ENCODE measurements at regions not wholly inside any gene's neighbourhood (a gene's known extent, or its start where the extent isn't known, plus 50 kb on each side); places are given as distances from the start of the nearest gene placed in this dataset.

DNA sequence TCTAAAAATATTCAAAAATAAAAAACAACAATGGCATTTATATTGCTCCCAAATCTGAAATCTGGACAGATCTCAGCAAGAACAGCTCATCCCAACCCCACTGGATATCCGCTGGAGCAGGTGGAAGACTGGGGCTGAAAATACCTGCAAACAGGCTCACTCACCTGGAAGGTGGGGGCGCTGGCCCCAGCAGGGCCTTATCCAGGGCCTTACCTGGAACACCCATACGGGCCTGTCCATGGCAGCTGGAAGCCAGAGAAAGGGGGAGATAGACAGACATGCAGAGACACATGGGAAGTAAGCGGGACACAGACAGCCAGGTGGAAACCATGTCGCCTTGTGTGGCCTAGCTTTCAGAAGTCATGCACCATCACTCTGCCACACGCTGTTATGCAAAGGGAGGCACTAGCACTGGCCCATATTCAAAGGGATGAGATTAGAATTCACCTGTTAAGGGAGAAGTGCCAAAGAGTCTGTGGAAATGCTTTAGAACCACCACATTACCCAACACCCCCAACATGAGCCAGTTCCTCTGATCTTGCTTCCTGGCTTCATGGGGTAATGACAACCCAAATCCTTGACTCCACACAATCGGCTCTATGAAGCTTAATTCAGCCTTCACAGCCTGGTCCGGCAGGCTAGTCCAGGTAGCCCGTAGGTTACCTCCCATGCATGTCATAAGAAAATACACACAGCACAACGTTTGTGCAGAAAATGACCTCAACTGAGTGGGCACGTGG, 99.0 kb upstream of the CDYL start:
- ChIA-PET CTCF (no interaction called here), POLR2A (no interaction called here)
- WGBS (ENCODE audit: insufficient coverage), result 92% methylated on average over 11 of the region's 11 CpGs

DNA sequence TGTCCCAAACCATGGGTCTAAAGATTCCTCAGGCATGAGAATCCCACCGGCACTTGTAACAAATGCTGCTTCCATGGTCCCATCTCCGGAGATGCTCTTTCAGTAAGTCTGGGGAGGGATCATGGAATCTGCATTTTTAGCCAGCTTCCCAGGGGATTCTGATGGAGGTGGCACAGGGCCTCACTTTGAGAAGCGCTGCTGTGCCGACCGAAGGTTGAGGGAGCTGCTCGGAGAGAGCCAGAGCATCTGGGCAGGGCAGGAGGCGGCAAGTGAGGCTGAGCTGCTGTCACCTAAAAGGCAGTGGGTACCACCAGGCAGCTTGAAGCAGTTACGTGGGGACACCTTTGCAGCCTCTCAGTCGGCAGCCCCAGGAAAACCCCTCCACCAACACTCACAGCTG, 100.2 kb upstream of the CDYL start:
- Histone ChIP-seq H3K4me1 (ENCODE audit: control extremely low read depth in 1 of 4, control insufficient read depth in 4 of 4, insufficient read depth in 4 of 4, low read length in 3 of 4) (no peaks in the 10 kb centered on the region), H3K36me3 (ENCODE audit: control insufficient read depth in 4 of 4, insufficient read depth in 4 of 4, low read length in 3 of 4) (no peaks in the 10 kb centered on the region), H3K27ac (ENCODE audit: insufficient read depth in 1 of 2, low read depth in 1 of 2, low read length in 2 of 2, poor library complexity in 1 of 2, severe bottlenecking in 2 of 2) (no peak overlapping the region), H3K27me3 (replicated peaks in 2 of 5; ENCODE audit: control insufficient read depth in 4 of 5, insufficient read depth in 5 of 5, low read length in 4 of 5) (no peaks in the 10 kb centered on the region), H3K9me3 (ENCODE audit: control extremely low read depth in 1 of 5, control insufficient read depth in 4 of 5, insufficient read depth in 2 of 5, low read depth in 1 of 5, low read length in 4 of 5) (no peaks in the 10 kb centered on the region), H3K4me3 (ENCODE audit: control insufficient read depth in 1 of 7, extremely low read depth in 1 of 7, insufficient read depth in 4 of 7, low read depth in 2 of 7, low read length in 6 of 7) (no peak overlapping the region)
- ChIA-PET CTCF (no interaction called here), POLR2A (no interaction called here)
- no peak for DNase-seq
- 100% methylated on average over 7 of the region's 9 CpGs for WGBS (ENCODE audit: insufficient coverage)

More for the DNA sequence above, 99.0 kb upstream of the CDYL start:
- no peak for DNase-seq
- Histone ChIP-seq H3K27ac (ENCODE audit: insufficient read depth in 1 of 2, low read depth in 1 of 2, low read length in 2 of 2, poor library complexity in 1 of 2, severe bottlenecking in 2 of 2) (no peak overlapping the region), H3K4me1 (ENCODE audit: control extremely low read depth in 1 of 4, control insufficient read depth in 4 of 4, insufficient read depth in 4 of 4, low read length in 3 of 4) (no peaks in the 10 kb centered on the region), H3K36me3 (ENCODE audit: control insufficient read depth in 4 of 4, insufficient read depth in 4 of 4, low read length in 3 of 4) (no peaks in the 10 kb centered on the region), H3K27me3 (replicated peaks in 2 of 5; ENCODE audit: control insufficient read depth in 4 of 5, insufficient read depth in 5 of 5, low read length in 4 of 5) (no peaks in the 10 kb centered on the region), H3K9me3 (ENCODE audit: control extremely low read depth in 1 of 5, control insufficient read depth in 4 of 5, insufficient read depth in 2 of 5, low read depth in 1 of 5, low read length in 4 of 5) (no peaks in the 10 kb centered on the region), H3K4me3 (ENCODE audit: control insufficient read depth in 1 of 7, extremely low read depth in 1 of 7, insufficient read depth in 4 of 7, low read depth in 2 of 7, low read length in 6 of 7) (no peak overlapping the region)

DNA sequence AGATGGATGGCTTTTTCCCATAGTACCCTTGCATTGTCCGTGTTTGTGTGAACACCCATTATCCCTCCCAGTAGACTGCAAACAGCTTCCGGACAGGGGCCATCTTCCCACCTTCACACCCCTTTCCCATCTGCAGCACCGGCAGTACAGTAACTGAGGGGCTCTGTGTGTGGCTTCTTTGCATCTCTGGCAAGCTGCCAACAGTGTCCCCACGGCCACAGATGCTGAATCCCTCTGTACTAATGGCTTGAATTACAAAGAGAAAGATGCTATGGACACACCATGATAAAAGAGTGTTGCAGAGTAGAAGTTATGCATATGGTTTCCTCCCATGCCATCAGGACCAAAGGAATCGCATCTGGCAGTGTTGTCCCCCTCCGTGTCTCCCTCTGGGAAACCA, 101.1 kb upstream of the CDYL start:
- POLR2A ChIA-PET, result no interaction called here
- CTCF ChIA-PET, result no interaction called here
- Histone ChIP-seq H3K4me1 (ENCODE audit: control extremely low read depth in 1 of 4, control insufficient read depth in 4 of 4, insufficient read depth in 4 of 4, low read length in 3 of 4) (no peaks in the 10 kb centered on the region), H3K4me3 (ENCODE audit: control insufficient read depth in 1 of 7, extremely low read depth in 1 of 7, insufficient read depth in 4 of 7, low read depth in 2 of 7, low read length in 6 of 7) (no peak overlapping the region), H3K36me3 (ENCODE audit: control insufficient read depth in 4 of 4, insufficient read depth in 4 of 4, low read length in 3 of 4) (no peaks in the 10 kb centered on the region), H3K27ac (ENCODE audit: insufficient read depth in 1 of 2, low read depth in 1 of 2, low read length in 2 of 2, poor library complexity in 1 of 2, severe bottlenecking in 2 of 2) (no peak overlapping the region), H3K27me3 (replicated peaks in 2 of 5; ENCODE audit: control insufficient read depth in 4 of 5, insufficient read depth in 5 of 5, low read length in 4 of 5) (no peaks in the 10 kb centered on the region), H3K9me3 (ENCODE audit: control extremely low read depth in 1 of 5, control insufficient read depth in 4 of 5, insufficient read depth in 2 of 5, low read depth in 1 of 5, low read length in 4 of 5) (no peaks in the 10 kb centered on the region)
- DNase-seq, result no peak
- WGBS (ENCODE audit: insufficient coverage), result 96% methylated on average over 5 of the region's 6 CpGs

DNA sequence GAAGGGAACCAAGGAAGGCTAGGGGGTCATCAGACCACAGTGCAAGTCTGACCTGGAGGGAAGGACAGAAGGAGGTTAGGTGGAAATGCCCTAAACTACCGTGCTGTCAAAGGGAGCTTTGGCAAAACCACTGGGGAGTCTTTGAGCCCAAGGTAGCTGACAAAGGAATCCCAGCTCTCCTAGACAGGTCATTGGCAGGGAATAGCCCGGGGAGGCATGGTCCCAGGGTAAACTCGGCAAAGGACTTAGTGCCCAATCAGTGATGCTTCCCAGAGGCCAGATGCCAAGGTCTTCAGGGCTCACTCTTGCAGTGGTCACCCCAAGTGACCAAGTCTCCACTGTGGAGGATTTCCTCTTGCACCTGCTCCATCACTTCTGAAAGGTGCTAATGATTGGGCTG, 102.3 kb upstream of the CDYL start:
- Histone ChIP-seq H3K4me1 (ENCODE audit: control extremely low read depth in 1 of 4, control insufficient read depth in 4 of 4, insufficient read depth in 4 of 4, low read length in 3 of 4) (no peaks in the 10 kb centered on the region), H3K27ac (ENCODE audit: insufficient read depth in 1 of 2, low read depth in 1 of 2, low read length in 2 of 2, poor library complexity in 1 of 2, severe bottlenecking in 2 of 2) (no peak overlapping the region), H3K36me3 (ENCODE audit: control insufficient read depth in 4 of 4, insufficient read depth in 4 of 4, low read length in 3 of 4) (no peaks in the 10 kb centered on the region), H3K27me3 (replicated peaks in 2 of 5; ENCODE audit: control insufficient read depth in 4 of 5, insufficient read depth in 5 of 5, low read length in 4 of 5) (no peaks in the 10 kb centered on the region), H3K4me3 (ENCODE audit: control insufficient read depth in 1 of 7, extremely low read depth in 1 of 7, insufficient read depth in 4 of 7, low read depth in 2 of 7, low read length in 6 of 7) (no peak overlapping the region), H3K9me3 (ENCODE audit: control extremely low read depth in 1 of 5, control insufficient read depth in 4 of 5, insufficient read depth in 2 of 5, low read depth in 1 of 5, low read length in 4 of 5) (no peaks in the 10 kb centered on the region)
- DNase-seq, result no peak
- 88% methylated on average over 3 of the region's 3 CpGs for WGBS (ENCODE audit: insufficient coverage)
- CTCF ChIA-PET, result no interaction called here
- POLR2A ChIA-PET, result no interaction called here

DNA sequence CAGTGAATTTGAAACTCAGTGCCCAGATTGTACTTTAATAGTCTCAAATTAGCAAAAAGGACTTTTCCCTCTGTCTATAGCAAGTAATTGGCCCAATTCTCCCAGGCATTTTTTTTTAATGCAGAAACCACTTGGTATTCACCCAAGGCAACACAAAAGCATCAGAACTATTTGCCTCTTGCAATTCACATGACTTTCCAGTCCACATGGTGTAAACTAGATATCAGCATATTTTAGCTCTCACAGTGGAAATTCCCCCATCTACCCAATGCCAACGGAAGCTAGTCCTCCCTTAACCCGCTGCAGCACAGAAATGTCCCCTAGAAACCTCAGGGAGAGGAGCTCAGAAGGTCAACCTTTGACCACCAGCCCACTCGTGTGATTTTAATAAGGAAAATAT, 103.4 kb upstream of the CDYL start:
- ChIA-PET POLR2A (no interaction called here), CTCF (no interaction called here)
- Histone ChIP-seq H3K27me3 (replicated peaks in 2 of 5; ENCODE audit: control insufficient read depth in 4 of 5, insufficient read depth in 5 of 5, low read length in 4 of 5) (no peaks in the 10 kb centered on the region), H3K27ac (ENCODE audit: insufficient read depth in 1 of 2, low read depth in 1 of 2, low read length in 2 of 2, poor library complexity in 1 of 2, severe bottlenecking in 2 of 2) (no peak overlapping the region), H3K4me3 (ENCODE audit: control insufficient read depth in 1 of 7, extremely low read depth in 1 of 7, insufficient read depth in 4 of 7, low read depth in 2 of 7, low read length in 6 of 7) (no peak overlapping the region), H3K36me3 (ENCODE audit: control insufficient read depth in 4 of 4, insufficient read depth in 4 of 4, low read length in 3 of 4) (no peaks in the 10 kb centered on the region), H3K9me3 (ENCODE audit: control extremely low read depth in 1 of 5, control insufficient read depth in 4 of 5, insufficient read depth in 2 of 5, low read depth in 1 of 5, low read length in 4 of 5) (no peaks in the 10 kb centered on the region), H3K4me1 (ENCODE audit: control extremely low read depth in 1 of 4, control insufficient read depth in 4 of 4, insufficient read depth in 4 of 4, low read length in 3 of 4) (no peaks in the 10 kb centered on the region)
- DNase-seq, result no peak
- 100% methylated on average over 2 of the region's 3 CpGs for WGBS (ENCODE audit: insufficient coverage)

DNA sequence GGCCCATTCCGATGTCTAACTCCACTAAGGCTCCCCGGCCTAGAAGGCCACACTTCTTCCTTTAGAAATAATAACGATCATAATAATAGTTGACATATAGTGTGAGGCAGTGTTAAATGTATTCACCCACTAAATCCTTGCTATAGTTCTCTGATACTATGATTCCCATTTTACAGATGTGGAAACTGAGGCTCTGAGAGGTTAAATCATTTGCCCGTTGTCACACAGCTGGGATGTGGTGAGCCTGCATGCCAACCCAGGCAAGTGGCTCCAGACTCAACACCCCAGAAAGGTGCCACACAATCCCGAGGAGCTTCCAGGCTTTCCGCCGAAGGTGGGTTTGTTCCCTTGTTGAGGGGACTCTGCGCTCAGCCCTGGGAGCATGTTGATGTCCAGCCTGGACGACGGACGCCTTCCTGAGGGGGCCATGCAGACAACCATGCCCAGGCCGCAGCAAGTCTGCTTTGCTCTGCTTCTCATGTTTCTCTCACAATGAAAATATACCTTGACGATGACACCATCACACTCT, 104.6 kb upstream of the CDYL start:
- CTCF ChIA-PET, result interaction anchor here (0.7 kb wide), 1 partner anchor 12 kb away, joined by 3 read pairs; no protein-coding TSS in a partner anchor
- H3K27me3 ChIP-seq (replicated peaks in 2 of 5; ENCODE audit: control insufficient read depth in 4 of 5, insufficient read depth in 5 of 5, low read length in 4 of 5), result no peaks in the 10 kb centered on the region

GRCh38 chr6:4670824-4671409, 105.3 kb upstream of the CDYL start:
- 85% methylated on average over 2 of the region's 2 CpGs for WGBS (ENCODE audit: insufficient coverage)
- no peaks in the 10 kb centered on the region for H3K9me3 ChIP-seq (ENCODE audit: control extremely low read depth in 1 of 5, control insufficient read depth in 4 of 5, insufficient read depth in 2 of 5, low read depth in 1 of 5, low read length in 4 of 5)
- POLR2A ChIA-PET, result no interaction called here
- CTCF ChIA-PET, result no interaction called here
- H3K36me3 ChIP-seq (ENCODE audit: control insufficient read depth in 4 of 4, insufficient read depth in 4 of 4, low read length in 3 of 4), result no peaks in the 10 kb centered on the region
- no peak overlapping the region for H3K4me3 ChIP-seq (ENCODE audit: control insufficient read depth in 1 of 7, extremely low read depth in 1 of 7, insufficient read depth in 4 of 7, low read depth in 2 of 7, low read length in 6 of 7)
- H3K4me1 ChIP-seq (ENCODE audit: control extremely low read depth in 1 of 4, control insufficient read depth in 4 of 4, insufficient read depth in 4 of 4, low read length in 3 of 4), result no peaks in the 10 kb centered on the region
- no peak for DNase-seq
- peaks cover 0 to 2% (median 0%) of the 10 kb centered on the region in 5 experiments for H3K27me3 ChIP-seq (replicated peaks in 2 of 5; ENCODE audit: control insufficient read depth in 4 of 5, insufficient read depth in 5 of 5, low read length in 4 of 5)
- no peak overlapping the region for H3K27ac ChIP-seq (ENCODE audit: insufficient read depth in 1 of 2, low read depth in 1 of 2, low read length in 2 of 2, poor library complexity in 1 of 2, severe bottlenecking in 2 of 2)

More for the DNA sequence above, 104.6 kb upstream of the CDYL start:
- Histone ChIP-seq H3K4me3 (ENCODE audit: control insufficient read depth in 1 of 7, extremely low read depth in 1 of 7, insufficient read depth in 4 of 7, low read depth in 2 of 7, low read length in 6 of 7) (no peak overlapping the region), H3K27ac (ENCODE audit: insufficient read depth in 1 of 2, low read depth in 1 of 2, low read length in 2 of 2, poor library complexity in 1 of 2, severe bottlenecking in 2 of 2) (no peak overlapping the region), H3K36me3 (ENCODE audit: control insufficient read depth in 4 of 4, insufficient read depth in 4 of 4, low read length in 3 of 4) (no peaks in the 10 kb centered on the region), H3K4me1 (ENCODE audit: control extremely low read depth in 1 of 4, control insufficient read depth in 4 of 4, insufficient read depth in 4 of 4, low read length in 3 of 4) (no peaks in the 10 kb centered on the region), H3K9me3 (ENCODE audit: control extremely low read depth in 1 of 5, control insufficient read depth in 4 of 5, insufficient read depth in 2 of 5, low read depth in 1 of 5, low read length in 4 of 5) (no peaks in the 10 kb centered on the region)
- POLR2A ChIA-PET, result interaction anchor here (0.5 kb wide), 1 partner anchor 20 kb away, joined by 3 read pairs; no protein-coding TSS in a partner anchor
- no peak for DNase-seq
- WGBS (ENCODE audit: insufficient coverage), result 88% methylated on average over 10 of the region's 13 CpGs
